GM12878 (cell line): ENCODE measurements at regions not wholly inside any gene's neighbourhood (a gene's known extent, or its start where the extent isn't known, plus 50 kb on each side); places are given as distances from the start of the nearest gene placed in this dataset.

Experiments used
- ATAC-seq: fragments of 200-7000 bp; cut with Tn5 transposase; 3 replicates; pipeline ENCODE4 v1.9.1; 2020; ENCODE audit warnings: mild to moderate bottlenecking, moderate library complexity
- BruUV-seq: library from RNA; stranded (reverse); fragments of 400-500 nt; replicated peaks from 2 replicates; lab custom pipeline; 2021; lab: Mats Ljungman, UMichigan
- CTCF ChIA-PET: fragments of 300-600 bp; sonication (Branson Sonifier 250); formaldehyde crosslinking; extraction: SDS; loops from one replicate; lab custom pipeline; 2021; ENCODE audit warnings: inconsistent platforms; lab: Yijun Ruan, JAX
- POLR2A ChIA-PET: fragments of 350-600 bp; formaldehyde crosslinking; extraction: SDS; loops from one replicate; lab custom pipeline; 2021; ENCODE audit warnings: inconsistent platforms; lab: Charles Lee
- RAD21 ChIA-PET: fragments of 300-600 bp; sonication (Branson Sonifier 250); formaldehyde crosslinking; loops from one replicate; lab custom pipeline; 2023; ENCODE audit warnings: antibody characterized with exemption; ENCODE audit not compliant: unreplicated experiment; lab: Charles Lee
- SMC1A ChIA-PET: fragments of 300-600 bp; sonication (Branson Sonifier 250); formaldehyde crosslinking; loops from one replicate; lab custom pipeline; 2023; ENCODE audit not compliant: unreplicated experiment, uncharacterized antibody; lab: Charles Lee
- DNase-seq: peaks from one replicate; pipeline ENCODE4 v3.0.0-alpha.2; 2011; ENCODE audit warnings: low read depth, low spot score
- FAIRE-seq: peaks from 3 replicates; lab custom pipeline; 2011; peaks lifted over from hg19 to GRCh38; lab: Jason Lieb, UNC
- H2AFZ ChIP-seq: 2 replicates; pipeline ENCODE4 v1.6.0; 2011; ENCODE audit warnings: low read depth, low read length, control low read depth; ENCODE audit not compliant: control insufficient read depth
- H3K27ac ChIP-seq: 2 replicates; pipeline ENCODE4 v1.5.1; 2011; ENCODE audit warnings: control low read depth; ENCODE audit not compliant: control insufficient read depth, insufficient read depth
- H3K27me3 ChIP-seq, 2 experiments: replicated peaks in 1 of 2; 2 replicates each; pipeline versions ENCODE4 v1.6.0 to v1.6.1; 2011; ENCODE audit warnings: low read length in 1 of 2; ENCODE audit not compliant: control insufficient read depth in 2 of 2, insufficient read depth in 2 of 2
- H3K36me3 ChIP-seq, 2 experiments: 2 replicates each; pipeline ENCODE4 v1.5.1; 2011; ENCODE audit warnings: low read length in 1 of 2; ENCODE audit not compliant: control insufficient read depth in 2 of 2, insufficient read depth in 2 of 2
- H3K4me1 ChIP-seq: 2 replicates; pipeline ENCODE4 v1.6.1; 2011; ENCODE audit warnings: mild to moderate bottlenecking, low read length, moderate library complexity, mixed read lengths; ENCODE audit not compliant: control insufficient read depth, insufficient read depth
- H3K4me2 ChIP-seq: 2 replicates; pipeline ENCODE4 v1.6.0; 2011; ENCODE audit warnings: control low read depth; ENCODE audit not compliant: control insufficient read depth, insufficient read depth
- H3K4me3 ChIP-seq: fragments of 200-600 bp; sonication (generic); 2 replicates; pipeline ENCODE4 v1.5.1; 2016
- H3K79me2 ChIP-seq: 2 replicates; pipeline ENCODE4 v1.6.0; 2011; ENCODE audit warnings: low read length; ENCODE audit not compliant: control insufficient read depth, insufficient read depth
- H3K9ac ChIP-seq: 2 replicates; pipeline ENCODE4 v1.8.0; 2011; ENCODE audit warnings: low read length, control low read depth, mixed read lengths; ENCODE audit not compliant: control insufficient read depth, insufficient read depth
- H3K9me3 ChIP-seq: replicated peaks from 3 replicates; pipeline ENCODE4 v1.5.1; 2011; ENCODE audit warnings: mild to moderate bottlenecking, low read length; ENCODE audit not compliant: control insufficient read depth, insufficient read depth
- H4K20me1 ChIP-seq: 2 replicates; pipeline ENCODE4 v1.6.0; 2011; ENCODE audit not compliant: control insufficient read depth, insufficient read depth
- ATF3 ChIP-seq: IDR thresholded peaks from 2 replicates; pipeline ENCODE4 v1.6.1; 2011; ENCODE audit warnings: low read depth, mild to moderate bottlenecking, low read length, moderate library complexity, borderline replicate concordance; ENCODE audit errors: extremely low read depth
- BACH1 ChIP-seq: fragments of 450-650 bp; IDR thresholded peaks from 2 replicates; pipeline ENCODE4 v1.6.1; 2017; ENCODE audit warnings: mild to moderate bottlenecking, borderline replicate concordance
- CBX5 ChIP-seq: sonication (generic); IDR thresholded peaks from 2 replicates; pipeline ENCODE4 v1.6.1; 2016; ENCODE audit warnings: low read depth, moderate library complexity, mild to moderate bottlenecking, inconsistent platforms
- ESRRA ChIP-seq: IDR thresholded peaks from 2 replicates; pipeline ENCODE4 v1.6.1; 2012; ENCODE audit warnings: mild to moderate bottlenecking, low read length, improper control_type of control experiment
- FOS ChIP-seq: IDR thresholded peaks from 3 replicates; pipeline ENCODE4 v1.6.1; 2011; ENCODE audit warnings: borderline replicate concordance; ENCODE audit not compliant: insufficient read length; ENCODE audit errors: extremely low read depth
- MLLT1 ChIP-seq: fragments of 450-650 bp; IDR thresholded peaks from 2 replicates; pipeline ENCODE4 v1.6.1; 2016; ENCODE audit warnings: mild to moderate bottlenecking
- MYC ChIP-seq: IDR thresholded peaks from 2 replicates; pipeline ENCODE4 v1.6.1; 2011; ENCODE audit warnings: mild to moderate bottlenecking, low read length, moderate library complexity, inconsistent platforms; ENCODE audit not compliant: insufficient read depth, insufficient replicate concordance, insufficient read length, severe bottlenecking
- NFYB ChIP-seq: IDR thresholded peaks from 2 replicates; pipeline ENCODE4 v1.6.1; 2011; ENCODE audit warnings: low read depth, mild to moderate bottlenecking, low read length, improper control_type of control experiment, moderate library complexity; ENCODE audit not compliant: insufficient read depth
- POLR2AphosphoS2 ChIP-seq: IDR thresholded peaks from 2 replicates; pipeline ENCODE4 v1.6.1; 2011; ENCODE audit warnings: low read depth, mild to moderate bottlenecking, low read length, improper control_type of control experiment, moderate library complexity
- PRDM15 ChIP-seq: fragments of 450-650 bp; formaldehyde crosslinking; IDR thresholded peaks from 2 replicates; pipeline ENCODE4 v1.4.0; 2020; ENCODE audit warnings: mild to moderate bottlenecking, moderate library complexity
- RAD21 ChIP-seq: IDR thresholded peaks from 2 replicates; pipeline ENCODE4 v1.6.1; 2011; ENCODE audit warnings: mild to moderate bottlenecking, low read depth, low read length, moderate library complexity; ENCODE audit not compliant: insufficient read depth
- SIX5 ChIP-seq: IDR thresholded peaks from 2 replicates; pipeline ENCODE4 v1.6.1; 2011; ENCODE audit warnings: mild to moderate bottlenecking, low read depth, low read length, moderate library complexity; ENCODE audit not compliant: severe bottlenecking
- SREBF2 ChIP-seq: IDR thresholded peaks from 2 replicates; pipeline ENCODE4 v1.6.1; 2012; ENCODE audit warnings: mild to moderate bottlenecking, low read length
- ZSCAN29 ChIP-seq: fragments of 450-650 bp; IDR thresholded peaks from 2 replicates; pipeline ENCODE4 v1.6.1; 2017; ENCODE audit warnings: mild to moderate bottlenecking, moderate library complexity
- WGBS: methylation state at CpG from one replicate; pipeline ENCODE4 v1.1.6; 2016; ENCODE audit warnings: low lambda C conversion rate; ENCODE audit not compliant: insufficient replicate concordance, insufficient coverage; ENCODE audit errors: missing lambda C conversion rate; 5-methylcytosine and 5-hydroxymethylcytosine counted together
- in situ Hi-C: fragments of 300-500 bp; cut with MboI; formaldehyde crosslinking; loops from 9 replicates; pipeline ENCODE4 v1.14.3; 2018; ENCODE audit warnings: mixed read lengths
- intact Hi-C: fragments of 100-400 bp; cut with micrococcal nuclease; formaldehyde crosslinking; loops from one replicate; pipeline ENCODE4 v1.14.2; 2022; ENCODE audit not compliant: unreplicated experiment
- TF ChIP-seq, protein P1 (sequence below): fragments of 450-650 bp; formaldehyde crosslinking; IDR thresholded peaks from 2 replicates; pipeline ENCODE4 v1.5.0; 2022; ENCODE audit warnings: mild to moderate bottlenecking, missing genetic modification characterization

GRCh38 chr4:116829187-116829586 is 256.2 kb downstream of the TRAM1L1 start (continued):
- TF ChIP-seq POLR2AphosphoS2 (no peak), BACH1 (no peak), PRDM15 (CRISPR knock-in tag) (no peak), RAD21 (no peak), NFYB (no peak), SIX5 (no peak), MYC (no peak), ESRRA (no peak)

DNA sequence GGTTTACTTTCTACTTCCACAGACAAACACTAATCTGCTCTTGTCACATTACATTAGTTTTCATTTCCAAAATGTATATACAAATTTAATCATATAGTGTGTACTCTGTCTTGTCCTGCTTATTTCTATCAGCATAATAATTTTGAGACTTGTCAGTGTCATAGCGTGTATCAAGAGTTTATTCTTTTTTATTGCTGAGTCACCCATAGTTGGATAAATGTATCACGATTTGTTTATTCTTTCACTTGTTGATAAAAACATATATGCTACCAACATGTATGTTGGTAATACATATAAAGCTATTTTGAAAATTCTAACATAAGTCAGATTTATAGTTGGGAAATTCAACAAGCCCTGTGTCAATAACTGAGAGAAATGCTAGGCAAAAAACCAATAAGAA is 261.2 kb downstream of the TRAM1L1 start:
- Histone ChIP-seq H3K27ac (no peak overlapping the region), H2AFZ (no peak overlapping the region), H3K36me3 (no peaks in the 10 kb centered on the region), H3K27me3 (no peaks in the 10 kb centered on the region), H3K4me1 (no peaks in the 10 kb centered on the region), H3K4me2 (no peak overlapping the region), H3K9me3 (no peaks in the 10 kb centered on the region), H4K20me1 (no peaks in the 10 kb centered on the region), H3K9ac (no peak overlapping the region), H3K4me3 (no peak overlapping the region), H3K79me2 (no peaks in the 10 kb centered on the region)
- POLR2A ChIA-PET, result no interaction called here
- TF ChIP-seq CBX5 (no peak), FOS (no peak), ATF3 (no peak), MLLT1 (no peak), SREBF2 (no peak), ZSCAN29 (no peak)
- TF ChIP-seq, protein P1, sequence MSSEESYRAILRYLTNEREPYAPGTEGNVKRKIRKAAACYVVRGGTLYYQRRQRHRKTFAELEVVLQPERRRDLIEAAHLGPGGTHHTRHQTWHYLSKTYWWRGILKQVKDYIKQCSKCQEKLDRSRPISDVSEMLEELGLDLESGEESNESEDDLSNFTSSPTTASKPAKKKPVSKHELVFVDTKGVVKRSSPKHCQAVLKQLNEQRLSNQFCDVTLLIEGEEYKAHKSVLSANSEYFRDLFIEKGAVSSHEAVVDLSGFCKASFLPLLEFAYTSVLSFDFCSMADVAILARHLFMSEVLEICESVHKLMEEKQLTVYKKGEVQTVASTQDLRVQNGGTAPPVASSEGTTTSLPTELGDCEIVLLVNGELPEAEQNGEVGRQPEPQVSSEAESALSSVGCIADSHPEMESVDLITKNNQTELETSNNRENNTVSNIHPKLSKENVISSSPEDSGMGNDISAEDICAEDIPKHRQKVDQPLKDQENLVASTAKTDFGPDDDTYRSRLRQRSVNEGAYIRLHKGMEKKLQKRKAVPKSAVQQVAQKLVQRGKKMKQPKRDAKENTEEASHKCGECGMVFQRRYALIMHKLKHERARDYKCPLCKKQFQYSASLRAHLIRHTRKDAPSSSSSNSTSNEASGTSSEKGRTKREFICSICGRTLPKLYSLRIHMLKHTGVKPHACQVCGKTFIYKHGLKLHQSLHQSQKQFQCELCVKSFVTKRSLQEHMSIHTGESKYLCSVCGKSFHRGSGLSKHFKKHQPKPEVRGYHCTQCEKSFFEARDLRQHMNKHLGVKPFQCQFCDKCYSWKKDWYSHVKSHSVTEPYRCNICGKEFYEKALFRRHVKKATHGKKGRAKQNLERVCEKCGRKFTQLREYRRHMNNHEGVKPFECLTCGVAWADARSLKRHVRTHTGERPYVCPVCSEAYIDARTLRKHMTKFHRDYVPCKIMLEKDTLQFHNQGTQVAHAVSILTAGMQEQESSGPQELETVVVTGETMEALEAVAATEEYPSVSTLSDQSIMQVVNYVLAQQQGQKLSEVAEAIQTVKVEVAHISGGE, result no peak
- CTCF ChIA-PET, result no interaction called here
- RAD21 ChIA-PET, result no interaction called here
- intact Hi-C loops (no loop called here), in situ Hi-C loops (no loop called here)
- DNase-seq, result no peak
- FAIRE-seq, result no peak
- SMC1A ChIA-PET, result no interaction called here
- 27% methylated on average over 2 of the region's 2 CpGs for WGBS
- BruUV-seq, result no TSS peak
- ATAC-seq, result no peak
